GM18873 (cell line): ENCODE measurements at regions not wholly inside any gene's neighbourhood (a gene's known extent, or its start where the extent isn't known, plus 50 kb on each side); places are given as distances from the start of the nearest gene placed in this dataset.
"Not testable (repeated sequence)": the region's sequence is repeated elsewhere in the genome, so short reads cannot be mapped to it uniquely, and the experiment has no call there.

ENCODE experiments used
- ATAC-seq: cut with Tn5 transposase; IDR thresholded peaks from one replicate; pipeline ENCODE4 v1.9.1; 2021; ENCODE audit warnings: mild to moderate bottlenecking, moderate library complexity, moderate number of reproducible peaks; ENCODE audit not compliant: unreplicated experiment, low FRiP score

- not testable (repeated sequence) for ATAC-seq
These were observed 125.9 kb downstream of the TMEM121 start for GRCh38 chr14:105652317-105652716.

- not testable (repeated sequence) for ATAC-seq
These were observed 127.5 kb downstream of the TMEM121 start for GRCh38 chr14:105653921-105654320.

GRCh38 chr14:105659255-105659654 lies 132.9 kb downstream of the TMEM121 start:
- ATAC-seq = not testable (repeated sequence)

GRCh38 chr14:105659935-105660527 lies 133.6 kb downstream of the TMEM121 start:
- ATAC-seq = no peak

GRCh38 chr14:105660816-105661531 lies 134.6 kb downstream of the TMEM121 start:
- no peak for ATAC-seq

- not testable (repeated sequence) for ATAC-seq
These were observed 135.7 kb downstream of the TMEM121 start for GRCh38 chr14:105662043-105662442.

GRCh38 chr14:105662592-105662991 lies 136.2 kb downstream of the TMEM121 start:
- not testable (repeated sequence) for ATAC-seq

- ATAC-seq = not testable (repeated sequence)
These were observed 136.9 kb downstream of the TMEM121 start for GRCh38 chr14:105663323-105663722.

GRCh38 chr14:105663818-105664596 lies 137.6 kb downstream of the TMEM121 start:
- ATAC-seq = not testable (repeated sequence)

- no peak for ATAC-seq
These were observed 138.3 kb downstream of the TMEM121 start for GRCh38 chr14:105664691-105665090.

GRCh38 chr14:105665247-105665950 lies 139.0 kb downstream of the TMEM121 start:
- no peak for ATAC-seq

GRCh38 chr14:105665951-105666277 lies 139.5 kb downstream of the TMEM121 start:
- ATAC-seq = no peak

GRCh38 chr14:105666420-105666819 lies 140.0 kb downstream of the TMEM121 start:
- ATAC-seq = no peak

GRCh38 chr14:105666991-105667662 lies 140.7 kb downstream of the TMEM121 start:
- ATAC-seq = not testable (repeated sequence)

GRCh38 chr14:105667663-105668020 lies 141.3 kb downstream of the TMEM121 start:
- ATAC-seq = not testable (repeated sequence)

- not testable (repeated sequence) for ATAC-seq
These were observed 141.6 kb downstream of the TMEM121 start for GRCh38 chr14:105668021-105668420.

GRCh38 chr14:105668471-105669230 lies 142.3 kb downstream of the TMEM121 start:
- not testable (repeated sequence) for ATAC-seq

GRCh38 chr14:105669231-105669610 lies 142.8 kb downstream of the TMEM121 start:
- not testable (repeated sequence) for ATAC-seq

GRCh38 chr14:105669646-105670045 lies 143.3 kb downstream of the TMEM121 start:
- not testable (repeated sequence) for ATAC-seq
